Keratinocyte (primary cell): ENCODE measurements at regions not wholly inside any gene's neighbourhood (a gene's known extent, or its start where the extent isn't known, plus 50 kb on each side); places are given as distances from the start of the nearest gene placed in this dataset.

ENCODE experiments used
- DNase-seq: peaks from one replicate; pipeline ENCODE4 v3.0.0-alpha.2; 2011; ENCODE audit warnings: low read depth, missing footprints, low spot score
- FAIRE-seq: peaks from 2 replicates; lab custom pipeline; 2011; peaks lifted over from hg19 to GRCh38; lab: Jason Lieb, UNC
- H2AFZ ChIP-seq: 2 replicates; pipeline ENCODE4 v1.6.0; 2012; ENCODE audit warnings: low read length, control low read depth, inconsistent platforms; ENCODE audit not compliant: control insufficient read depth
- H3K27ac ChIP-seq: 2 replicates; pipeline ENCODE4 v1.5.1; 2011; ENCODE audit warnings: low read length; ENCODE audit not compliant: control insufficient read depth, insufficient read depth
- H3K27me3 ChIP-seq: 3 replicates; pipeline ENCODE4 v1.6.0; 2011; ENCODE audit warnings: low read length; ENCODE audit not compliant: control insufficient read depth, insufficient read depth; ENCODE audit errors: extremely low read depth
- H3K36me3 ChIP-seq, 2 experiments: 2 replicates in 1 of 2; 3 replicates in 1 of 2; pipeline ENCODE4 v1.5.1; 2011; ENCODE audit warnings: low read length in 2 of 2, mild to moderate bottlenecking in 1 of 2; ENCODE audit not compliant: control insufficient read depth in 2 of 2, insufficient read depth in 2 of 2; ENCODE audit errors: extremely low read depth in 1 of 2
- H3K4me1 ChIP-seq: 3 replicates; pipeline ENCODE4 v1.5.1; 2011; ENCODE audit warnings: low read length; ENCODE audit not compliant: control insufficient read depth, insufficient read depth; ENCODE audit errors: extremely low read depth
- H3K4me2 ChIP-seq: 3 replicates; pipeline ENCODE4 v1.6.0; 2011; ENCODE audit warnings: low read depth, low read length; ENCODE audit not compliant: control insufficient read depth, insufficient read depth; ENCODE audit errors: extremely low read depth
- H3K4me3 ChIP-seq, 3 experiments: fragments of 200-600 bp in 1 of 3; sonication (generic) in 1 of 3; 2 replicates in 2 of 3; 3 replicates in 1 of 3; pipeline ENCODE4 v1.5.1; 2011 to 2016; ENCODE audit warnings: low read length in 3 of 3, mild to moderate bottlenecking in 3 of 3, control low read depth in 2 of 3, inconsistent platforms in 1 of 3, low read depth in 1 of 3, mixed read lengths in 1 of 3, mixed run types in 1 of 3, moderate library complexity in 1 of 3; ENCODE audit not compliant: control insufficient read depth in 2 of 3, insufficient read depth in 2 of 3; ENCODE audit errors: extremely low read depth in 1 of 3
- H3K79me2 ChIP-seq: 2 replicates; pipeline ENCODE4 v1.6.0; 2012; ENCODE audit warnings: low read length; ENCODE audit not compliant: control insufficient read depth, insufficient read depth
- H3K9ac ChIP-seq: 3 replicates; pipeline ENCODE4 v1.6.0; 2011; ENCODE audit warnings: low read length; ENCODE audit not compliant: control insufficient read depth, insufficient read depth; ENCODE audit errors: extremely low read depth
- H3K9me1 ChIP-seq: 3 replicates; pipeline ENCODE4 v1.6.0; 2011; ENCODE audit warnings: low read length; ENCODE audit not compliant: control insufficient read depth, insufficient read depth; ENCODE audit errors: extremely low read depth
- H3K9me3 ChIP-seq: 2 replicates; pipeline ENCODE4 v1.5.1; 2012; ENCODE audit warnings: low read depth, low read length; ENCODE audit not compliant: control insufficient read depth
- H4K20me1 ChIP-seq: 3 replicates; pipeline ENCODE4 v1.6.0; 2011; ENCODE audit warnings: low read length; ENCODE audit not compliant: control insufficient read depth, insufficient read depth; ENCODE audit errors: extremely low read depth
- CTCF ChIP-seq, 3 experiments: IDR thresholded peaks in 1 of 3; conservative IDR thresholded peaks in 1 of 3; optimal IDR thresholded peaks in 1 of 3; 2 replicates in 2 of 3; 3 replicates in 1 of 3; pipeline versions ENCODE3 to v1.5.1; 2011; ENCODE audit warnings: low read length in 3 of 3, mild to moderate bottlenecking in 3 of 3, moderate library complexity in 2 of 3, control low read depth in 1 of 3, inconsistent platforms in 1 of 3; ENCODE audit not compliant: insufficient read depth in 2 of 3; ENCODE audit errors: extremely low read depth in 1 of 3
- EZH2 ChIP-seq: IDR thresholded peaks from one replicate; pipeline ENCODE4 v1.6.1; 2012; ENCODE audit warnings: inconsistent platforms, mild to moderate bottlenecking, low read length, moderate library complexity
- dilution Hi-C: fragments of 300-500 bp; cut with MboI; formaldehyde crosslinking; loops from one replicate; pipeline ENCODE4 v1.7.0; 2020; ENCODE audit warnings: low sequenced_read_pairs; ENCODE audit not compliant: extremely low pct_ligation_motif_present

- H3K79me2 ChIP-seq = no peaks in the 10 kb centered on the region
- no peaks in the 10 kb centered on the region for H3K36me3 ChIP-seq
- H2AFZ ChIP-seq = no peak overlapping the region
- no peaks in the 10 kb centered on the region for H3K9me1 ChIP-seq
- H3K4me3 ChIP-seq = no peak overlapping the region
- no peak overlapping the region for H3K4me2 ChIP-seq
- DNase-seq = no peak
- no peak for FAIRE-seq
- no peaks in the 10 kb centered on the region for H3K9me3 ChIP-seq
- no peaks in the 10 kb centered on the region for H3K27me3 ChIP-seq
- no peak overlapping the region for H3K9ac ChIP-seq
- no peak for TF ChIP-seq EZH2
- TF ChIP-seq CTCF (optimal IDR thresholded peaks at IDR 0.05 in 1 of 3, IDR thresholded peaks at IDR 0.05 in 1 of 3, conservative IDR thresholded peaks at IDR 0.05 in 1 of 3; ENCODE audit: extremely low read depth in 1 of 3, insufficient read depth in 2 of 3, low read length in 3 of 3) = no peak
- H3K4me1 ChIP-seq = no peaks in the 10 kb centered on the region
- dilution Hi-C loops = no loop called here
- no peak overlapping the region for H3K27ac ChIP-seq
- H4K20me1 ChIP-seq = no peaks in the 10 kb centered on the region
These were observed 264.3 kb upstream of the FOXN3 start for GRCh38 chr14:89681086-89682018.

- H3K27me3 ChIP-seq = no peaks in the 10 kb centered on the region
- H3K36me3 ChIP-seq = no peaks in the 10 kb centered on the region
- DNase-seq (no peak), FAIRE-seq (no peak)
- H3K9ac ChIP-seq = no peak overlapping the region
- TF ChIP-seq CTCF (optimal IDR thresholded peaks at IDR 0.05 in 1 of 3, IDR thresholded peaks at IDR 0.05 in 1 of 3, conservative IDR thresholded peaks at IDR 0.05 in 1 of 3; ENCODE audit: extremely low read depth in 1 of 3, insufficient read depth in 2 of 3, low read length in 3 of 3) = no peak
- no peak for TF ChIP-seq EZH2
- H2AFZ ChIP-seq = no peak overlapping the region
- H3K9me1 ChIP-seq = no peaks in the 10 kb centered on the region
- H4K20me1 ChIP-seq = no peaks in the 10 kb centered on the region
- H3K27ac ChIP-seq = no peak overlapping the region
- H3K4me2 ChIP-seq = no peak overlapping the region
- dilution Hi-C loops = no loop called here
- H3K79me2 ChIP-seq = no peaks in the 10 kb centered on the region
- no peaks in the 10 kb centered on the region for H3K9me3 ChIP-seq
- H3K4me1 ChIP-seq = no peaks in the 10 kb centered on the region
- H3K4me3 ChIP-seq = no peak overlapping the region
These were observed 263.1 kb upstream of the FOXN3 start for GRCh38 chr14:89680156-89680555.
